ENCODE measurements at regions not wholly inside any gene's neighbourhood (a gene's known extent, or its start where the extent isn't known, plus 50 kb on each side); places are given as distances from the start of the nearest gene placed in this dataset.

GRCh38 chr10:130230036-130230435 is 93.8 kb downstream of the GLRX3 start:
- DNase-seq: no peak

- DNase-seq: no peak
These were observed 94.4 kb downstream of the GLRX3 start for GRCh38 chr10:130230611-130231010.

DNA sequence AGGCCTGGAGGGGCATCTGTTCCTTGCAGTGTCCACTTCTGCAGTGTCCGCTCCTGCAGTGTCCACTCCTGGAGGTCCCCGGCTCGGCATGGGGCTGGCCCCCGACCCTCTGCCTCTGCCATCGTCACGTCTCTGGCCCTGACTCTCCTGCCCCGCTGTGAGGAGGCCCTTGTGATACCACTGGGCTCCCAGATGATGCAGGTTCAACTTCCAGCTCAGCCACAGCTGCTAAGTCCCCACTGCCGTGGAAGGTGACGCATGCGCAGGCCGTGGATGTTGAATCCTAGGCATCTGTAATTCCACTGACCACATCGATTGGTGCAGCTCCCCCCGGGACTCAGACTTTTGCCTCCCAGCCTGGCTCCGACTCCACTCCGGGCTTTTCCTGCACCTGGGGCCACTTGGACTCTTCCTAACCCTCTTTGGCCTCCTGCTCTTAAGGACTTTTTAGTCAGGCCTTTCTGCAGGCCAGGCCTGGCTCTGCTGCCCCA is 95.1 kb downstream of the GLRX3 start:
- no peak for DNase-seq

GRCh38 chr10:130232166-130233034 is 96.2 kb downstream of the GLRX3 start:
- no peak for DNase-seq

GRCh38 chr10:130233035-130233360 is 96.8 kb downstream of the GLRX3 start:
- DNase-seq: no peak

DNA sequence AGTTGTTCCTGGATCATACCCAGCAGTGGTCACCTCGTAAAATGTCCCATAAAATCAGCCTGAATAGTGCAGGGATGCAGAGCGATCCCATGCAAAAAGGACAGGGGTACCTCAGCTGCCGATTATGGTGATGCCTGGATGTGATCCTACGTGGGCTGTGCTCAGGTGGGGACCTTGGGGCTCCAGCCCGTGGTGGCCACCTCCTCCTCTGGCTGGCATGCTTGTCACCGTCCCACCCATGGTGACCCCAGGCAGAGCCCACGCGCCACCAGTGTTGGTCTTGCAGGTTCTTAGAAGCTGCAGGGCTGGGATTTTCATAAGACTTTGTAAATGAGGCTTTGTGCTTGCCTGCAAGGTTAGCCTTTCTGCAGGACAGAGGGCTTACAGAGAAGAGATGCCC is 97.2 kb downstream of the GLRX3 start:
- DNase-seq: no peak

DNA sequence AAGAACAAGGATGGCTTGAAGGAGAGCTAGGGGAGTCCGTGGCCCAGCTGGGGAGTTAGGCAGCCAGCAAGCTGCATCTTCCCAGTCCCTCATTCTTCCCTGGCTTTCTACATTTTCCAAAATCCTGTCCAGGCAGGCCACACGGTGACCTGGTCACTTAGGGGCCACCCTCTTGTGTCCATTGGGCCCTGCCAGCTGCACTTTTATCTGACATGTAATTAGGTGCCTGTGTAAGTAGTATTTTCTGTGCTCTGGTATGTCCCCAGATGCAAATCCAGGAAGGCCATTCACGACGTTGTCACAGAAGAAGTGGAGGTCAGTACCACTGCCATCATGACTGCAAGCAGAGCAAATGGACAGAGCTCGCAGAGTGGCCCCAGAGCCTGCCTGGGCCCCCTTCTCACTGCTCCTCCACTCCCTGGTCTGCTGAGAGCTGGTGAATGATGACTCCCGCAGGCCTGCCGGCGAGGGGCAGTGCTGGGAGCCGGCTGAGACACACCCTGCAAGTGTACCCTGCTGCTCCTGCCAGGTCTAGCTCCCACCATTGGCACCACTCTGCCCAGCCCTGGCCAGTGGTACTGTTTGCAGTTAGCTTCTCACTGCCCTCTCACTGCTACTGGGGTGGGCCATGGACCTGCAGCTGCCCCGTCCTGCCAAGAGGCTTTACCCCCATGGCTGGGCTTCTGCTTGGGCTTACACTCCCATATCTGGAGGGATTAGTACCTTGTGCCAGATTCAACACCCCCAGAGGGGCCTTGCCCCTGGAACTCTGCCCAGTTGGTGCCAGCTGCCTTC is 98.2 kb downstream of the GLRX3 start:
- DNase-seq: no peak

GRCh38 chr10:130236711-130237110 is 100.5 kb downstream of the GLRX3 start:
- no peak for DNase-seq

DNA sequence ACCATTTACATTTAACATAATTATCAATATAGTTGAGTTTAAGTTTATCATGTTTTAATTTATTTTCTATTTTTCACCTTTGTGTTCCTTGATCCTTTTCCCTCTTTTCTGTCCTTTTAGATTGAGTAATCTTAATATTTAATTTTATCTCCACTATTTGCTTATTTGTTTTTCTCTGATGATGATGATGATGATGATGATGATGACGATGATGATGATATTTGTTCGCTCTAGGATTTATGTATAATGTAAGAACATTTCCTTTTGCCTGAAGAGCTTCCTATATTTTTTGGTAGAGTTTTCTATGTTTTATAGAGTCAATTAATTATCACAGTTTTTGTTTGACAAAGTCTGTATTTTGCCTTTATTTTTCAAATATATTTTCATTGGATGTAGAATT is 104.2 kb downstream of the GLRX3 start:
- DNase-seq: no peak

- no peak for DNase-seq
These were observed 106.3 kb downstream of the GLRX3 start for GRCh38 chr10:130242513-130242912.

- no peak for DNase-seq
These were observed 106.8 kb downstream of the GLRX3 start for GRCh38 chr10:130243015-130243414.

GRCh38 chr10:130244031-130244927 is 108.1 kb downstream of the GLRX3 start:
- no peak for DNase-seq

- no peak for DNase-seq
These were observed 108.8 kb downstream of the GLRX3 start for GRCh38 chr10:130244928-130245495.

DNA sequence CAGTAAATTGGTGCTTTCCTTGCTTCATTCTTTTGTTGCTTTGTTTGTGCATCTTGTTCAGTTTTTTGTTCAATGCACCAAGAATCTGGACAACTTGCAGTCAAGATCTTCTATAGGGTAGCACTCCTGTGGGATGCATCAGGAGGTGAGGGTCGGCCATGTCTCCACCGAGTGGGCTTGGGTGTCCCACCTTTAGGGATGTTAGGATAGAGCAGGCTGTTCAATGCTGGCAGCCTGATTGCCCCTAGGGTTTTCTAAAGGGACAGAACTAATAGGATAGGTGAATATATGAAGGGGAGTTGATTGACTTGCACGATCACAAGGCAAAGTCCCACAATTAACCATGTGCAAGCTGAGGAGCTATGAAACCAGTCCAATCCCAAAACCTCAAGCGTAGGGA is 109.9 kb downstream of the GLRX3 start:
- DNase-seq: no peak

- DNase-seq: no peak
These were observed 113.9 kb downstream of the GLRX3 start for GRCh38 chr10:130250127-130250526.

DNA sequence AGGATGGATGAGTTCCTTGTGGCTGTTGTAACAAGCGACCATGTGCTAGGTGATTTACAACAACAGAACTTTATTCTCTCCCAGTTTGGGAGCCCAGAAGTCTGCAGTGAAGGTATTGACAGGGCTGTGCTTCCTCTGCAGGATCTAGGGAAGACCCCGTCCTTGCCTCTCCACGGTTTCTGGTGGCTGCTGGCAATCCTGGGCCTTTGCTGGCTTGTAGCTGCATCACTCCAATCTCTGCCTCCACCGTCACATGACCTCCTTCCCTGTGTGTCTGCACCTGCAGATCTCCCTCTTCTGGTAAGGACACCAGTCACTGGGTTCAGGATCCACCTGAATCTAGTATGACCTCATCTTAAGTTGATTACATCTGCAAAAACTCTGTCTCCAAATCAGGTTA is 115.6 kb downstream of the GLRX3 start:
- DNase-seq: no peak

GRCh38 chr10:130254243-130254642 is 118.1 kb downstream of the GLRX3 start:
- DNase-seq: no peak

DNA sequence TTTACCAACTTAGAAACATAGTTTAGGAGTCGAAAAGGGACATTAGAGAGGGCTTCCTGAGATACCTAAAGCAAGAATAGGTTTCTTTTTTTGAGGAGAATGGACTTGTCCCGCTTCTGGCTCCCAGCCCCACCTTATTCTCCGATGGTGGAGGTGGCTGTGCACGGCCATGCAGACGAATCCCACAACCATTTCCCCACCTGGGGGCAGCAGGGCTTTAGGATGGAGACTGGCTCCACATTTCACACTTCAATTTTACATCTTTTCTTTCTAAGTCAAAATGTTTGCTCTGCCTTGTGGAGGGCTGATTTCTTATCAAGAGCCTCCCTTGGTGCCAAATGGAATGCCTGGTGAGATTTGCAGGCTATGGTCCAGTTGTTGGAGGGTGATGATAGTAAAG is 118.5 kb downstream of the GLRX3 start:
- no peak for DNase-seq

GRCh38 chr10:130255777-130256176 is 119.6 kb downstream of the GLRX3 start:
- no peak for DNase-seq

DNA sequence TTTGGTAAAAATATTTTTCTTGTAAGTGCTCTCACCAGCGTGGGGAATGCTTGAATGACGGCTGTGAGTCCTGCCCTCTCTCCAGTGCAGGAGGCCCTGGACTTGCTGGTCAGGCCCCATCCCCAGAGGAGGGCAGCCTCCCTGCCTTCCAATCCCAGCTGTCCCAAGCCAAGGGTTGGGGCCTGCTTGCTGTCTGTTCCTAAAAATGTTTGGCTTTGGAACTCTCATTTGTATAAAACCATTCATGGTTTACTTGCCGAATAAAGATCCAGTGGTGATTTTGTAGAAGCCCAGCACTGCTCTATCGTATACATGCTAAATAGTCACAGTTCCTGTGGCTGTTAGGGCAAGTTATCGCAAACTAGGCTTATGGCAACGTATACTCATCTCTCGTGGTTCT is 121.7 kb downstream of the GLRX3 start:
- DNase-seq: no peak

DNA sequence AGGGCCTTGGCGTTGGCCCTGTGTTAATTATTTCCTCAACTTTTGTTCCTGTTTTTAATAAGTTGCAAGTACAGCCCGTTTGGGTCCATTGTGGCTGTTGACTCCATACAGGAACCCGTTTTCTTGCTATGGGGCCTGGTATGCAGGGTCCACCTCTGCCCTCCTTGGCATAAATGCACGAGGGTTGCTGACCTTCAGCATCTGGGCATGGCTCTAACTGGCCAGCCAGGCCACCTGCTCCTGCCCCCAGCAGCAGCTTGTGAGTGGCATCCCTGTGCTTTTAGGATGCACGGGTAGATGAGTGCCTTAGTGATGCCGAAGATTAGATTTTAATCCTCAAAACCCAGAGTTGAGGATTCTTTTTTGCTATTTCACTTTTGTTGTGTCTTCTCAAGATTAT is 123.2 kb downstream of the GLRX3 start:
- DNase-seq: no peak

DNA sequence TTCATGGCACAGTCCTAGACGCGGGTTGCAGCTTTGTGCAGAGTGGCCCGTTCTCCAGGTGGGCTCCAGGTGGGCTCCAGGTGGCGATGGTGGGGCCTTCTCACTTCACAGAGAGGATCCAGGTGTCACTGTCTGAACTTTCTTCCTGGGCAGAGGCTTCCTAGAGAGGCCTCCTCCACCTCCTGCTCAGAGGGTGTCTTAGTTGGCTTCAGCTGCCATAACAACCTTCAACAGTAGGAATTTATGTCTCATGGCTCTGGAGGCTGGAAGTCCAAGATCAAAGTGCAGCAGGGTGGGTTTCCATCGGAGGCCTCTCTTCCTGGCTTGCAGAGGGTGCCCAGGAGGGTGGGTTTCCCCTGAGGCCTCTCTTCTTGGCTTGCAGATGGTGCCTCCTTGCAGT is 125.1 kb downstream of the GLRX3 start:
- no peak for DNase-seq

DNA sequence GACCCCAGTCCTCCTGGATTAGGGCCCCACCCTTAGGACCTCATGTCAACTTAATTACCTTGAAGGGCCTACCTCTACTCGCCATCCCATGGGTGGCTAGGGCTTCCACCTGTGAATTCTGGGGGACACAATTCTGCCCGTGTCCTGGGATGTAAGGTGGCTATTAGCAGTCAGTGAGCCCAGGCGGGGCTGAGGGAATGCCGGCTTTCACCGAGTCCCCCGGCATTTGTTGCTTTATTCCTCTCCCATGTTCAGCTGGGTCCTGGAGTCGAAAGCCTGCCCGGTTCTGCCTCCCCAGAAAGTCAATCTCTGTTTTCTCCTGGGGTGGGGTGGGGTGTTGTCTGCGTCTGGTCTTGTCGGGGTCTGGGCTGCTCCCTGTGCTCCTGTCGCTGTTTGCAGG is 125.6 kb downstream of the GLRX3 start:
- no peak for DNase-seq
